Adipocyte (in vitro differentiated cells): ENCODE measurements at regions not wholly inside any gene's neighbourhood (a gene's known extent, or its start where the extent isn't known, plus 50 kb on each side); places are given as distances from the start of the nearest gene placed in this dataset.
A peak's percentile ranks its signal among the peaks of the same experiment; 100 is the strongest.

ENCODE experiments used
- DNase-seq: peaks from one replicate; pipeline ENCODE4 v3.0.0-alpha.2; 2015; ENCODE audit warnings: low read depth
- H3K27me3 ChIP-seq: replicated peaks from 2 replicates; pipeline ENCODE4 v1.7.0; 2013; ENCODE audit warnings: mild to moderate bottlenecking, low read length, moderate library complexity; ENCODE audit not compliant: control insufficient read depth, insufficient read depth
- H3K36me3 ChIP-seq: 2 replicates; pipeline ENCODE4 v1.7.0; 2013; ENCODE audit warnings: low read length, mild to moderate bottlenecking, moderate library complexity; ENCODE audit not compliant: control insufficient read depth, insufficient read depth, severe bottlenecking
- H3K4me1 ChIP-seq: 2 replicates; pipeline ENCODE4 v1.7.0; 2013; ENCODE audit warnings: mild to moderate bottlenecking, low read length, moderate library complexity; ENCODE audit not compliant: control insufficient read depth, insufficient read depth
- H3K4me3 ChIP-seq: 2 replicates; pipeline ENCODE4 v1.7.0; 2013; ENCODE audit warnings: mild to moderate bottlenecking, low read length, moderate library complexity
- H3K9ac ChIP-seq: 2 replicates; pipeline ENCODE4 v1.7.0; 2013; ENCODE audit warnings: mild to moderate bottlenecking, low read length, moderate library complexity
- H3K9me3 ChIP-seq: 2 replicates; pipeline ENCODE4 v1.7.0; 2013; ENCODE audit warnings: mild to moderate bottlenecking, low read length, moderate library complexity; ENCODE audit not compliant: control insufficient read depth

DNA sequence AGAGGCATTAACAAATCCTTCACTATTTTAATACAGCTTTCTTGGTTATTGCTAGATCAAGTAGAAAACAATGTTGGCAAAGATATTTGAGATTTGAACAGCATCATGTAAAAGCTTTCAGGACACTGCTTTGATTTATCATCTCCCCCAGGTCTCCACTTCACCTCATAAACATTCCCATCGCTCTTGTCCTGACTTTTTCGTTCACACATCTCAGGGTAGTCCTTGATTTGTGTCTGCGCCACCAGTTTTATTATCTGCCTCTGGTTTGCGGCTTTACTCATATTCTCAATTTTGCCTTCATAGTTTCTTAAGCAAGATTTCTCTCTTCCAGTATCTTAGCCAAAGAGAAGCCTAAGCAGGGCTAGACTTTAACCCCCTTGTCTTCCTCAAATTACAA, 63.5 kb upstream of the ROR1 start:
- no peak overlapping the region for H3K4me3 ChIP-seq
- no peak for DNase-seq
- no peak overlapping the region for H3K9ac ChIP-seq
- H3K36me3 ChIP-seq: no peaks in the 10 kb centered on the region
- peaks cover 8% of the 10 kb centered on the region for H3K27me3 ChIP-seq
- peaks cover 24% of the 10 kb centered on the region for H3K4me1 ChIP-seq
- no peaks in the 10 kb centered on the region for H3K9me3 ChIP-seq

DNA sequence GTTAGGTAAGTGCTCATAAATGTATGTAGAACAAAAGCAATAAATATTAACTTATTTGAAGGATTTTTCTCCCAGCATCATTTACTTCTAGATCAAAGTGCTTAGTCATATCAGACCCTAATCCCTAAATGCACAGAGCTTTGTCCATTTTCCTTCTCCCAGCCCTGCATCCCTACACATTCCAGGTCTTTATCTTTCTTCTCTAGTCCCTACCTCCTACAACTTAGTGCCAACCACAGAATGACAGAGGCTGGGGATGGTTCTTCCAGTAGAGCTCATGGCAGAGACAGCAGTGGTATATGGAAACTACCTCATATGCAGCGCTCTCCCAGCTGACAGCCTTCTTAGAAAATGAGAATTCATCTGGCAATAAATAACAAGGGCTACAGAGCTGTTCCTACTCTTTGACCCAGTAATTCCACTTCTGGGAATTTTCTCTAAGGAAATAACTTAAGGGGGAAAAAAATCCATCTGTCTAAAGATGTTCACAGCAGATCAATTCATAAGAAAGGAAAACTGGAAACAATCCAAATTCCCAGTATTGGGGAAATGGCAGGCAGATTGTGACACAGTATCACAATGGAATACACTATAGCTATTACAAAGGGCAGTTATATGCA, 62.9 kb upstream of the ROR1 start:
- Histone ChIP-seq H3K4me3 (no peak overlapping the region), H3K4me1 (peaks cover 24% of the 10 kb centered on the region), H3K36me3 (no peaks in the 10 kb centered on the region), H3K27me3 (peaks cover 8% of the 10 kb centered on the region), H3K9ac (no peak overlapping the region), H3K9me3 (no peaks in the 10 kb centered on the region)
- no peak for DNase-seq

DNA sequence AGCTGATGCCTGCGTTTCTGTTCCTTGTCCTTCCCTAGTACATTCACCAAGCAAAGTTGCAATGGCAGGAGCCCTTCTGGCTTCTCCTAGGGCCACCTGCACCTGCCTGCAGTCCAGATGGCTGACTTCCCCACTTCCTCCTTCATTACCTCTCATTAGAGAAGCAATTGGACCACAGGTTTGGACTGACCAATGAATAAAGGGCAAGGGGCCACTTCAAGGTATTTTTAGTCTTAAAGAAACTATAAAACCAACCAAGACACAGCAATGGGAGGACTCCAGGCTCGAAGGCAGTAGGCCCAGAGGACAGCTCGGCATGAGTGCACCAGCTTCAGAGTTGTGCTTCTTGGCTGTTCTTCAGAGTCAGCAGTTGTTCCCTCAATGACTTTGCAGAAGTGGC, 60.8 kb upstream of the ROR1 start:
- DNase-seq: no peak
- H3K4me3 ChIP-seq: no peak overlapping the region
- H3K9me3 ChIP-seq: no peaks in the 10 kb centered on the region
- H3K36me3 ChIP-seq: no peaks in the 10 kb centered on the region
- H3K9ac ChIP-seq: no peak overlapping the region
- peaks cover 24% of the 10 kb centered on the region for H3K4me1 ChIP-seq
- no peaks in the 10 kb centered on the region for H3K27me3 ChIP-seq

DNA sequence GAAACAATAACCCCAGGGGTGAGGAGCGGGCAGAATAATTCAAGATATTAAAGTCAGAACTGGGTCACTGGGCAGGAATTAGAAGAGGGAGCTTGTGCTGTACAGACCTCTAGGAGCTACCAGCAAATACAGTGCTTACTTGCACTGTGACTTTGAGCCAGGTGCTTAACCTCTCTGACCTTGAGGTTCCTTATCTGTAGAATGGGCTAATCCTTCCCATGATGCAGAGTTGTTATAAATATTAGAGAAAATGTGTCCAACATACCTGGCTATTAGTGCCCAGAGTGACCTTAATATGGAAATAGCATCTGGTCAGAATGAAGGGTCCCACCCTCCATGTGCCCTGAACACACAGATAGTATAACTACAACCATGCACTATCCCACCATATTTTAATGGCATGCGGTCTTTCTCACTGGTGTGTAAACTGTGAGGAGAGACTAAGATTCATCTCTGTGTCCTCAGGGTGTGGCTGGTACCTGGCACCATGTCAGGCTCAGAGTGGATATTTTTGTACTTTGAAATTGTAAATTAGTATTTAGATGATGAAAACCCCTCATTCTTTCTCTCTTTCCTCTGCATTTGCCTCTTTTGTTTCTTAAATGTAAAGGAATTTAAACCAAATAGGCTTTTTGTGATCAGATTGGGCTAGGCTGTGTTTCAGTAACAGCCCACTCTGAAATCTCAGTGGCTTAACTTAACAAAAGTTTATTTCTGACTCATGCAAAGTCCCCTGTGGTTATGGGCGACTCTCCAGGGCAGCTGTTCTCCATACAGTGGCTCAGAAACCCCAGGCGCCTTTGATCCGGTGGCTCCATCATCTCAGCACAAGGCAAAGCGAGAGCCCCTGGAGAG, 60.0 kb upstream of the ROR1 start:
- DNase-seq: peak; percentile 90
- H3K4me1 ChIP-seq: peaks cover 24% of the 10 kb centered on the region
- no peaks in the 10 kb centered on the region for H3K9me3 ChIP-seq
- H3K27me3 ChIP-seq: no peaks in the 10 kb centered on the region
- H3K4me3 ChIP-seq: no peak overlapping the region
- H3K36me3 ChIP-seq: no peaks in the 10 kb centered on the region
- no peak overlapping the region for H3K9ac ChIP-seq

DNA sequence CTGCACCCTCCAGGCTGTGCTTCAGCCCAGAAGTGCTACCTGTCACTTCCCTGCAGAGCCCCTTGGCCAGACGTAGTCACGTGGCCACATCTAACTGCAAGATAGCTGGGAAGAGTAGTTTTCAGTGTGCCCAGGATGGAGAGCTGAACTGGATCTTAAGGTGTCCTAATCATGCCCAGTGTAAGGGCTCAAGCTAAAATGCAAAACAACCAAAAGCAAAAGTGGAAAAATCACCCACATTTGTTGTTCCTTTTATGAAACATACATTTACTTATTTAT, 59.4 kb upstream of the ROR1 start:
- no peak for DNase-seq
- no peak overlapping the region for H3K9ac ChIP-seq
- no peaks in the 10 kb centered on the region for H3K27me3 ChIP-seq
- no peak overlapping the region for H3K4me3 ChIP-seq
- no peaks in the 10 kb centered on the region for H3K9me3 ChIP-seq
- no peaks in the 10 kb centered on the region for H3K36me3 ChIP-seq
- H3K4me1 ChIP-seq: peaks cover 24% of the 10 kb centered on the region

DNA sequence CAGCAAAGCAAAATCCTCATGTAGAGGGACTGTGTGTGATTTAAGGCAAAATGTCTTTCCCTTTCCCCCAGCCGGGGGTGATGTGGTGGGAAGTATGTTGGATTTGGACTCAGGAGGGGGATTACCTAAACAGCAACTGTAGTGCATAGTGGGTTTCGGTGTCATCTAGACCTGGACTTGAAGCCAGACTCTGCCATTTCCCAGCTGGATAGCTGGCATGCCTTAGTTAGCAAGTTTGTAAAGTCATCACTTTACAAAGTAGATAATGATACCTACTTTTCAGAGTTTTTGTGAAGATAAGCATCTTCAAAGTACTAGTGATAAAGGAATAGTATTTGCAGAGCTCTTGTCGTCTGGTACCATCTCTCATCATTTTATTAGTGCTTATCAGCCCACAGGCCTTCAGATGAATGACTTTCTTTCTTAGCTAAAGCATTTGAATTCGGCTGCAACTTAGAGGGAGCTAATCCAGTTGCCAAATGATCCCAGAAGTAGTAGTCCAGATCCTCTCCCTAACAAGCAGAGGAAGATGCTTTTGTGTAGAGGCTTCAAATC, 56.2 kb upstream of the ROR1 start:
- H3K27me3 ChIP-seq: no peaks in the 10 kb centered on the region
- H3K36me3 ChIP-seq: no peaks in the 10 kb centered on the region

DNA sequence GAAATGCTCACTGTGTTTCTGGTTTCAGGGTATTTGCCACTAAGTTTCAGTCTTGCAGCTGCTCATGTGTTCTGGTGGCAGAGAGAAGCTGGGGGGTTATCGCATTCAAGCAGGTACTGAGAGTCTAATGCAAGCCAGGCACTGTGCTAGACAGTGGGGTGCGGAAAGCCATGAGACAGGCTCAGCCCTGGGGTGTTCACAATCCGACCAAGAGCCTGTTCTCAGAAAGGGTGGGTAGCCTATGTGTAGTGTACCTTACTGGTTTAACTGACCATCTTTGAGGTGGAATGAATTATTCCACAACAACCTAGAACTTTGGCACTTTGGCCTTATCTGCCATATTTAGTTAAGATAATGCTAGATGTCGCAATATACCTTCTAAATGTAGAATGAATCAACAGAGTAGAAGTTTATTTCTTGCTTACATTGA, 55.3 kb upstream of the ROR1 start:
- Histone ChIP-seq H3K27me3 (no peaks in the 10 kb centered on the region), H3K4me3 (no peak overlapping the region), H3K36me3 (no peaks in the 10 kb centered on the region), H3K9me3 (no peaks in the 10 kb centered on the region), H3K4me1 (peaks cover 25% of the 10 kb centered on the region), H3K9ac (no peak overlapping the region)
- DNase-seq: peak; percentile 56

More for the DNA sequence above, 56.2 kb upstream of the ROR1 start:
- H3K9me3 ChIP-seq: no peaks in the 10 kb centered on the region
- H3K4me3 ChIP-seq: no peak overlapping the region
- H3K4me1 ChIP-seq: peaks cover 21% of the 10 kb centered on the region
- H3K9ac ChIP-seq: no peak overlapping the region
- DNase-seq: no peak

DNA sequence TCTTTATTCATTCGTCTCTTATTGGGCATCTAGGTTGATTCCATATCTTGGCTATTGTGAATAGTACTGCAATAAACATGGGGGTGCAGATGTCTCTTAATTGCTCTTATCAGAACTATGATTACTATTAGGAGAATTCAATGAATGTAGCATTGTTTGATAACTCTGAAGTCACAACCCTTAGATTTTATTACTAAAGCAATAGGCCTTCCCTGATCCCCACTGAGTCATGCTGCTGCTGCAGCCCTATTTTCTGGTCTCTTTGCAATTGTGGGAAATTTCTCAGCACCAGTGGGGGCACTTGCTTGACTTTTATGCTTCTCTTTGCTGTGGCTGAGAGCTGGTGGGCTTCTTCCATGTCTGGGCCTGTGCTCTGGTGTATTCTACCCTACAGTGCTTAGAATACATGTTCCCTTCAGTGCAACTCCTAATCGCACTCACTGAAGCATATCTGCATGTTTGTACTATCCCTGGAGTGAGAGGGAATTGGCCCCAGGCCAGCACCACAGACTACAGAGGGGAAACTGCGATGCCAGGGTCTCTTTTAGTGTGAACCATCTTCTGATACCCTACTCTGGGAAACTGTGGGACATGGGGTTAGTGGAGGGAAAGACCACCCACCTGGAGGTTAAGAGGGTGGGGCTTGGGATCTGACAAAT, 52.2 kb upstream of the ROR1 start:
- Histone ChIP-seq H3K4me3 (no peak overlapping the region), H3K9me3 (no peaks in the 10 kb centered on the region), H3K36me3 (no peaks in the 10 kb centered on the region), H3K27me3 (no peaks in the 10 kb centered on the region), H3K4me1 (peaks cover 21% of the 10 kb centered on the region), H3K9ac (no peak overlapping the region)
- peak; percentile 23 for DNase-seq

DNA sequence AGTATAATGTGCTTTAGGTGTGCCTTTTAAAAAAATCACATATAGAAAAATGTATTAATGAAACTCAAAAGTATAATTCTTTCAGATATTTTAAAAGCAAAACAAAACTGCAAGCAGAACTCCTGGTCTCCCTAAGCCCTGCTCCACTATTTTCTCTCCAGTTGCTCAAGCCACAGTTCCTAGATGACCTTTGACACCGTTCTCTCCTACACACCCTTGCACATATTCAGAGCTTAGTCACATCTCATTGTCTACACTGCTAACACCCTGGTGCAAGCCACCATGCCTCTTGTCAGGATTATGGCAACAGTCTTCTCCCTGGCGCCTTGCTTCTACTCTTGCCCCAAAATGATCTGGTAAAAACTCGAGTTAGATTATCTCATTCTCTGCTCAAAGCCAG, 50.2 kb upstream of the ROR1 start:
- no peak for DNase-seq
- H3K9ac ChIP-seq: no peak overlapping the region
- no peaks in the 10 kb centered on the region for H3K36me3 ChIP-seq
- H3K4me3 ChIP-seq: no peak overlapping the region
- peaks cover 21% of the 10 kb centered on the region for H3K4me1 ChIP-seq
- H3K9me3 ChIP-seq: no peaks in the 10 kb centered on the region
- H3K27me3 ChIP-seq: no peaks in the 10 kb centered on the region
